Lung (tissue), 11 donors: ENCODE measurements at regions not wholly inside any gene's neighbourhood (a gene's known extent, or its start where the extent isn't known, plus 50 kb on each side); places are given as distances from the start of the nearest gene placed in this dataset.

ENCODE experiments used
- ATAC-seq: fragments of 200-7000 bp; cut with Tn5 transposase; one replicate; pipeline ENCODE4 v1.9.1; 2020; ENCODE audit warnings: moderate number of reproducible peaks; ENCODE audit not compliant: insufficient read depth, low FRiP score
- DNase-seq, 3 donors: peaks; one replicate each; pipeline ENCODE4 v3.0.0-alpha.2; 2013 to 2017
- H3K27ac ChIP-seq, 2 donors: one replicate each; pipeline ENCODE4 v1.5.1; 2013; ENCODE audit warnings: mild to moderate bottlenecking in 2 of 2, moderate library complexity in 2 of 2, control low read depth in 1 of 2, inconsistent platforms in 1 of 2, low read depth in 1 of 2, low read length in 1 of 2
- H3K27me3 ChIP-seq, 3 donors: one replicate each; pipeline ENCODE4 v1.5.1; 2013; ENCODE audit warnings: low read length in 2 of 3; ENCODE audit not compliant: control insufficient read depth in 3 of 3, insufficient read depth in 3 of 3
- H3K36me3 ChIP-seq, 4 donors: one replicate each; pipeline ENCODE4 v1.5.1; 2013; ENCODE audit warnings: low read length in 4 of 4, mild to moderate bottlenecking in 1 of 4, moderate library complexity in 1 of 4; ENCODE audit not compliant: control insufficient read depth in 4 of 4, insufficient read depth in 4 of 4
- H3K4me1 ChIP-seq, 5 donors: one replicate each; pipeline ENCODE4 v1.5.1; 2013; ENCODE audit warnings: low read length in 5 of 5, mild to moderate bottlenecking in 2 of 5, moderate library complexity in 1 of 5; ENCODE audit not compliant: control insufficient read depth in 5 of 5, insufficient read depth in 5 of 5
- H3K4me3 ChIP-seq: one replicate; pipeline ENCODE4 v1.5.1; 2013; ENCODE audit warnings: mild to moderate bottlenecking, control low read depth, moderate library complexity
- H3K9ac ChIP-seq, 2 donors: one replicate each; pipeline ENCODE4 v1.5.1; 2013; ENCODE audit warnings: low read length in 2 of 2, control low read depth in 1 of 2; ENCODE audit not compliant: insufficient read depth in 1 of 2
- H3K9me3 ChIP-seq, 4 donors: one replicate each; pipeline ENCODE4 v1.5.1; 2013; ENCODE audit warnings: low read length in 3 of 4, mild to moderate bottlenecking in 1 of 4, moderate library complexity in 1 of 4; ENCODE audit not compliant: control insufficient read depth in 4 of 4, insufficient read depth in 3 of 4
- CTCF ChIP-seq: IDR thresholded peaks from 2 replicates; pipeline ENCODE4 v1.5.1; 2012; ENCODE audit warnings: mild to moderate bottlenecking; ENCODE audit errors: control extremely low read depth, extremely low read depth
- WGBS, 2 donors: extraction: QIAGEN DNeasy Blood & Tissue Kit; methylation state at CpG; one replicate each; pipeline ENCODE4 v1.1.7; 2013; 5-methylcytosine and 5-hydroxymethylcytosine counted together
- donor health status: control.
- donor health status: control.
- donor health status: Bipolar disorder and iron deficiency.
- donor health status: healthy.
- donor health status: DM: yes; HTN: yes; CAD: no.

GRCh38 chr16:77070683-77071082 is 120.3 kb upstream of the MON1B start:
- DNase-seq (no peak), ATAC-seq (no peak)
- WGBS, 2 donors, result 91 to 92% methylated on average over 6 of the region's 6 CpGs
- peaks cover 0 to 1% (median 0%) of the 10 kb centered on the region in 5 donors for H3K4me1 ChIP-seq
- no peaks in the 10 kb centered on the region for H3K36me3 ChIP-seq
- peaks cover 0 to 4% (median 0%) of the 10 kb centered on the region in 4 donors for H3K9me3 ChIP-seq
- no peak overlapping the region for H3K4me3 ChIP-seq
- no peaks in the 10 kb centered on the region for H3K27me3 ChIP-seq
- no peak for TF ChIP-seq CTCF
- no peak overlapping the region for H3K9ac ChIP-seq
- H3K27ac ChIP-seq, result no peak overlapping the region

- no peak overlapping the region for H3K4me3 ChIP-seq
- H3K36me3 ChIP-seq, result no peaks in the 10 kb centered on the region
- peaks cover 0 to 4% (median 1%) of the 10 kb centered on the region in 4 donors for H3K9me3 ChIP-seq
- H3K9ac ChIP-seq, result no peak overlapping the region
- no peak for DNase-seq
- H3K27ac ChIP-seq, result no peak overlapping the region
- peaks cover 0 to 13% (median 0%) of the 10 kb centered on the region in 5 donors for H3K4me1 ChIP-seq
- TF ChIP-seq CTCF, result no peak
- WGBS, 2 donors, result 72 to 76% methylated on average over 5 of the region's 5 CpGs
- no peak for ATAC-seq
- no peaks in the 10 kb centered on the region for H3K27me3 ChIP-seq
These were observed 114.2 kb upstream of the MON1B start for GRCh38 chr16:77076839-77077238.

- H3K36me3 ChIP-seq, result no peaks in the 10 kb centered on the region
- peaks cover 0 to 4% (median 1%) of the 10 kb centered on the region in 4 donors for H3K9me3 ChIP-seq
- TF ChIP-seq CTCF, result no peak
- ATAC-seq (no peak), DNase-seq (peak; percentile 66 to 80 (median 79))
- H3K4me1 ChIP-seq, result peaks cover 0 to 13% (median 0%) of the 10 kb centered on the region in 5 donors
- no peak overlapping the region for H3K9ac ChIP-seq
- H3K27ac ChIP-seq, result no peak overlapping the region
- no peak overlapping the region for H3K4me3 ChIP-seq
- 52 to 66% methylated on average over 8 of the region's 8 CpGs for WGBS, 2 donors
- H3K27me3 ChIP-seq, result no peaks in the 10 kb centered on the region
These were observed 113.6 kb upstream of the MON1B start for GRCh38 chr16:77077256-77077922.

GRCh38 chr16:77085981-77086380 is 105.0 kb upstream of the MON1B start:
- Histone ChIP-seq H3K36me3 (no peaks in the 10 kb centered on the region), H3K27me3 (no peaks in the 10 kb centered on the region), H3K4me1 (no peaks in the 10 kb centered on the region), H3K4me3 (no peak overlapping the region), H3K27ac (no peak overlapping the region), H3K9ac (no peak overlapping the region), H3K9me3 (no peaks in the 10 kb centered on the region)
- DNase-seq (no peak), ATAC-seq (no peak)
- TF ChIP-seq CTCF, result no peak
- WGBS, 2 donors, result 71 to 88% methylated on average over 1 of the region's 1 CpG
